BJ (cell line): ENCODE measurements at regions not wholly inside any gene's neighbourhood (a gene's known extent, or its start where the extent isn't known, plus 50 kb on each side); places are given as distances from the start of the nearest gene placed in this dataset.

Experiments
- CTCF ChIA-PET: fragments of 350-600 bp; formaldehyde crosslinking; extraction: SDS; loops from one replicate; lab custom pipeline; 2021; ENCODE audit warnings: antibody characterized with exemption, inconsistent platforms; lab: Yijun Ruan, JAX
- POLR2A ChIA-PET: fragments of 300-600 bp; sonication (Branson Sonifier 250); formaldehyde crosslinking; extraction: SDS; loops from one replicate; lab custom pipeline; 2021; ENCODE audit warnings: antibody characterized with exemption; lab: Charles Lee
- DNase-seq: peaks from one replicate; pipeline ENCODE4 v3.0.0-alpha.2; 2011; ENCODE audit warnings: low read depth
- H3K27me3 ChIP-seq: 2 replicates; pipeline ENCODE4 v1.6.0; 2011; ENCODE audit warnings: low read length; ENCODE audit not compliant: control insufficient read depth, insufficient read depth
- H3K36me3 ChIP-seq: 2 replicates; pipeline ENCODE4 v1.5.1; 2011; ENCODE audit warnings: low read length; ENCODE audit not compliant: control insufficient read depth, insufficient read depth
- H3K4me3 ChIP-seq: 2 replicates; pipeline ENCODE4 v1.5.1; 2011; ENCODE audit warnings: low read depth, mild to moderate bottlenecking, control low read depth, low read length
- CTCF ChIP-seq: IDR thresholded peaks from 2 replicates; pipeline ENCODE4 v1.5.1; 2011; ENCODE audit warnings: low read depth, mild to moderate bottlenecking, control low read depth, inconsistent platforms, low read length, moderate library complexity; ENCODE audit not compliant: insufficient read depth

- CTCF ChIA-PET = no interaction called here
- POLR2A ChIA-PET = no interaction called here
- no peaks in the 10 kb centered on the region for H3K27me3 ChIP-seq
- no peaks in the 10 kb centered on the region for H3K36me3 ChIP-seq
- DNase-seq = no peak
- H3K4me3 ChIP-seq = no peak overlapping the region
- TF ChIP-seq CTCF = no peak
These were observed 165.5 kb upstream of the C11orf58 start for GRCh38 chr11:16572945-16573344.

- DNase-seq = no peak
- ChIA-PET CTCF (interaction anchor here (0.6 kb wide), 1 partner anchor 102 kb away, joined by 5 read pairs; no protein-coding TSS in a partner anchor), POLR2A (no interaction called here)
- no peak for TF ChIP-seq CTCF
- Histone ChIP-seq H3K27me3 (no peaks in the 10 kb centered on the region), H3K36me3 (no peaks in the 10 kb centered on the region), H3K4me3 (no peak overlapping the region)
These were observed 177.3 kb upstream of the C11orf58 start for GRCh38 chr11:16561150-16561549.

GRCh38 chr11:16558494-16558893, 180.0 kb upstream of the C11orf58 start:
- Histone ChIP-seq H3K27me3 (no peaks in the 10 kb centered on the region), H3K36me3 (no peaks in the 10 kb centered on the region), H3K4me3 (no peak overlapping the region)
- ChIA-PET POLR2A (no interaction called here), CTCF (no interaction called here)
- TF ChIP-seq CTCF = no peak
- no peak for DNase-seq

GRCh38 chr11:16555956-16556355, 182.5 kb upstream of the C11orf58 start:
- Histone ChIP-seq H3K4me3 (no peak overlapping the region), H3K27me3 (no peaks in the 10 kb centered on the region), H3K36me3 (no peaks in the 10 kb centered on the region)
- CTCF ChIA-PET = no interaction called here
- no peak for DNase-seq
- TF ChIP-seq CTCF = no peak
- POLR2A ChIA-PET = no interaction called here

- Histone ChIP-seq H3K4me3 (no peak overlapping the region), H3K36me3 (no peaks in the 10 kb centered on the region), H3K27me3 (no peaks in the 10 kb centered on the region)
- no peak for DNase-seq
- TF ChIP-seq CTCF = no peak
- CTCF ChIA-PET = no interaction called here
- POLR2A ChIA-PET = no interaction called here
These were observed 184.1 kb upstream of the C11orf58 start for GRCh38 chr11:16554361-16554760.
